ENCODE measurements at regions not wholly inside any gene's neighbourhood (a gene's known extent, or its start where the extent isn't known, plus 50 kb on each side); places are given as distances from the start of the nearest gene placed in this dataset.
"Not testable (repeated sequence)": the region's sequence is repeated elsewhere in the genome, so short reads cannot be mapped to it uniquely, and the experiment has no call there.

- CTCF ChIA-PET = no interaction called here
- no peaks in the 10 kb centered on the region for H3K27me3 ChIP-seq (ENCODE audit: insufficient read depth, low read length)
- DNase-seq (ENCODE audit: low read depth, low spot score) (no peak), ATAC-seq (no peak)
- no peak for TF ChIP-seq ELF1 (IDR thresholded peaks at IDR 0.05; ENCODE audit: borderline replicate concordance, low read depth)
- no peak for TF ChIP-seq POLR2A (IDR thresholded peaks at IDR 0.05; ENCODE audit: borderline replicate concordance, extremely low read depth, insufficient read depth, insufficient read length)
- TF ChIP-seq ZBTB33 (IDR thresholded peaks at IDR 0.05; ENCODE audit: extremely low read depth, insufficient replicate concordance, low read length) = no peak
- no peak for TF ChIP-seq RAD21 (IDR thresholded peaks at IDR 0.05; ENCODE audit: low read depth)
- no peak for TF ChIP-seq EZH2 (IDR thresholded peaks at IDR 0.05)
- H3K79me2 ChIP-seq (ENCODE audit: insufficient read depth, low read length) = no peaks in the 10 kb centered on the region
- no peak overlapping the region for H3K9ac ChIP-seq (ENCODE audit: low read length)
- no peaks in the 10 kb centered on the region for H3K36me3 ChIP-seq (ENCODE audit: control insufficient read depth in 1 of 2, insufficient read depth in 2 of 2, low read length in 2 of 2)
- no peak overlapping the region for H3K4me3 ChIP-seq (replicated peaks in 1 of 2; ENCODE audit: low read depth in 1 of 2, low read length in 2 of 2)
- H3K9me2 ChIP-seq (ENCODE audit: insufficient read depth) = no peaks in the 10 kb centered on the region
- H3K4me2 ChIP-seq (ENCODE audit: low read length) = no peak overlapping the region
- POLR2A ChIA-PET = no interaction called here
- RAD21 ChIA-PET (ENCODE audit: low non-redundant PET in 1 of 2, low total read pairs in 2 of 2, uncharacterized antibody in 2 of 2, unreplicated experiment in 2 of 2) = no interaction called here
- H3K27ac ChIP-seq (ENCODE audit: low read depth, low read length) = no peak overlapping the region
- no peaks in the 10 kb centered on the region for H3K9me3 ChIP-seq (ENCODE audit: control insufficient read depth in 1 of 2, insufficient read depth in 1 of 2, low read depth in 1 of 2, low read length in 2 of 2)
- H3K4me1 ChIP-seq (ENCODE audit: control insufficient read depth in 1 of 2, insufficient read depth in 2 of 2, low read length in 2 of 2) = no peaks in the 10 kb centered on the region
- no peaks in the 10 kb centered on the region for H4K20me1 ChIP-seq (ENCODE audit: insufficient read depth)
- intact Hi-C loops (cut with micrococcal nuclease) = no loop called here
- no TSS peak for BruUV-seq (replicated peaks)
- H2AFZ ChIP-seq (ENCODE audit: low read depth, low read length, poor library complexity, severe bottlenecking) = no peak overlapping the region
Observed at GRCh38 chr1:232715154-232715553, 85.2 kb upstream of the SIPA1L2 start.

DNA sequence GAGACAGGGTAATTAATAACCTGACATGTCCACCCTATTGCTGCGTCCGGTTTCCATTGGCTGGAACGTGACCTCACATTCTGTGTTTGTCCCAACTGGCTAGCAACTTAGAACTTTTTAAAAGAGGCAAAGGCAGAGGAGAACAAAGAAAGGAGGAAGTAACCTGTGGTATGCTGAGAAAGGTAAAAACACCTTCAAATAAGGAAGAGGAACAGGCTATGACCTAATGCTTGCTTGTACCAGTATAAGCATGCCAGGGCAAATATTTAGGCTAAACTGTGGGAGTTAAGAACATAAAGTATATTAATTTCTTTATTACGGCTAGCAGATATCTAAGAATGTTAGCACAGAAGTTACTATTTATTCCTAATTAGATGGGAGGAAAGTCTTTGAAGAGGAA, 87.3 kb upstream of the MAP10 start:
- POLR2A ChIA-PET; H3K27me3 ChIP-seq (ENCODE audit: insufficient read depth, low read length); H3K9me2 ChIP-seq (ENCODE audit: insufficient read depth); H3K36me3 ChIP-seq (ENCODE audit: control insufficient read depth in 1 of 2, insufficient read depth in 2 of 2, low read length in 2 of 2); intact Hi-C loops (cut with micrococcal nuclease); RAD21 ChIA-PET (ENCODE audit: low non-redundant PET in 1 of 2, low total read pairs in 2 of 2, uncharacterized antibody in 2 of 2, unreplicated experiment in 2 of 2); H3K79me2 ChIP-seq (ENCODE audit: insufficient read depth, low read length); H3K4me1 ChIP-seq (ENCODE audit: control insufficient read depth in 1 of 2, insufficient read depth in 2 of 2, low read length in 2 of 2); CTCF ChIA-PET; H3K9ac ChIP-seq (ENCODE audit: low read length); BruUV-seq (replicated peaks); H4K20me1 ChIP-seq (ENCODE audit: insufficient read depth); H2AFZ ChIP-seq (ENCODE audit: low read depth, low read length, poor library complexity, severe bottlenecking); H3K4me2 ChIP-seq (ENCODE audit: low read length); H3K27ac ChIP-seq (ENCODE audit: low read depth, low read length); ATAC-seq; DNase-seq (ENCODE audit: low read depth, low spot score); H3K4me3 ChIP-seq (replicated peaks in 1 of 2; ENCODE audit: low read depth in 1 of 2, low read length in 2 of 2); H3K9me3 ChIP-seq (ENCODE audit: control insufficient read depth in 1 of 2, insufficient read depth in 1 of 2, low read depth in 1 of 2, low read length in 2 of 2): not testable (repeated sequence)
